HG03064 (cell line): ENCODE measurements at regions not wholly inside any gene's neighbourhood (a gene's known extent, or its start where the extent isn't known, plus 50 kb on each side); places are given as distances from the start of the nearest gene placed in this dataset.

Experiments
- ATAC-seq: cut with Tn5 transposase; IDR thresholded peaks from one replicate; pipeline ENCODE4 v1.9.1; 2021; ENCODE audit warnings: low read depth; ENCODE audit not compliant: unreplicated experiment

GRCh38 chr4:54541426-54542118 is 116.2 kb upstream of the KIT start:
- no peak for ATAC-seq

GRCh38 chr4:54542119-54542438 is 115.7 kb upstream of the KIT start:
- ATAC-seq: no peak

DNA sequence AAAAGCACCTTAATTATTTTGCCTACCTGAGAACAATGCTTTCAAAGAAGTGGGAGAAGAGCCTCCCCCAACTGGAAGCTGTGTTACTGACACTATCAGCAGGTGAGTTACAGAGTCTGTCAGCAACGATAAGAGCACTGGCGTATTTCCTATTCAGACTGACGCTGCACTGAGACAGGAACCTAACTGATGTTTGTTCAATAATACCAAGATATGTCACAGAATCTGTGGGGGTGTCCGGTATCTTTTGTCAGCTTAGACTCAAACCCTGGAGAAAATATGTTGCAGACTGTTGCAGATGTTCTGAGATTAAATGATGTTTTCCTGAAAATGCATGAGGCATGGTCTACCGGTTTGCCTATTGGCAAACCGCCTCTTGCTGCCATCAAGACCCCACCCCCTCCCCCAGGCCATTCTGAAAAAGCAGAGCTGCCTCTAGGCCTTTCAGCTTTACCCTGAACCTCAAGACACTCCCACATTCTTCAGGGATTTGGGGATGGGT is 115.2 kb upstream of the KIT start:
- ATAC-seq: no peak

GRCh38 chr4:54543088-54543795 is 114.5 kb upstream of the KIT start:
- ATAC-seq: no peak

GRCh38 chr4:54545663-54546424 is 111.9 kb upstream of the KIT start:
- ATAC-seq: no peak

- peak; percentile 85 for ATAC-seq
Observed at GRCh38 chr4:54547299-54548097, 110.3 kb upstream of the KIT start.

GRCh38 chr4:54548098-54548620 is 109.6 kb upstream of the KIT start:
- peak; percentile 14 for ATAC-seq

- ATAC-seq: no peak
Observed at GRCh38 chr4:54548831-54549460, 108.8 kb upstream of the KIT start.

GRCh38 chr4:54550395-54551171 is 107.2 kb upstream of the KIT start:
- ATAC-seq: no peak

DNA sequence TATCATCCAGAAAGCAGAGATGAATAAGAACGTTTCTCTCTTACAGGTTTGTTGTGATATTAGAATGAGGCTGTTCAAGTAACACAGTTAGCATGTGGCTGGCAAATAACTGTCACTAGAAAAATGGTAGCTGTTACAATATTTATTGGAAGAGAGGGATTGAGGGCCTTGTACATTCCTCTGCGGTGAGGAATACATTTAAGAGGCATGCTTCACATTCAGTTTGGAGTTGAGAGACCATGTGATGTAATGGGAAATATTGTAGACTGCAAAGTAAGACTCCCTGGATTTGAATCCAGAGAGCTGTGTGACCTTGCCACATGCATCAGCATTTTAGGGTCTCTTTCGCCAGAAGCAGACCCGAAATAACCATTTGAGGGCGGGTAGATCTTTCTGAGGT is 104.8 kb upstream of the KIT start:
- no peak for ATAC-seq

DNA sequence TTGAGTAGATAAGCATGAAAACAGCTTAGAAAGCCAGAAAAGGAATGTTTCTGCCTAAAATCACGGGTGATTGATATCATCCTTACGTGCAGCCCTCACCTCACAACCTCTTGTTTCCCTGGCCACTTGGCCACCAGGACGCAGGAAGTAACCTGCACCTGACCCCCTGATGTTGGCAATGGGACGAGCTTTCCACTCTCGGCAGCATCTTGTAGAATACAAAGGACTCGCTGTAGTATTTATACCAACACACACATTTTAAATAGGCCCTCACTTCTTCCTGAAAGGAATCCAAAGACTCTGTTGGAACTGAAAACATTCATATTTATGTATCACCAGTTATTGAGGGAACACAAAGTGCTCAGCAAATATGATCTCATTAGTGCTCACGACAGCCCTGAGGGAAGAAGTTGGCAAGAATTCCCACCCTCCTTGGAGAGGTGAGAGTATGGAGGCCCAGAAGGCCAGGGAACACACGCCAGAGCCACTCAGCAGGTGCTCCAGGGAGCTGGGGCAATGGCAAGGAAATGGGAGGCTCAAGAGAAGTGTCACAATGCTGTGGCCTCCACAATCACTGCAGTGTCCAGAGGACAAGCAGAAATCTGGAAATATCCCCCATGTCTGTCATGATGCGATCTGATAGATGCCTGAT is 103.3 kb upstream of the KIT start:
- ATAC-seq: no peak

- no peak for ATAC-seq
Observed at GRCh38 chr4:54556051-54556450, 101.7 kb upstream of the KIT start.

- no peak for ATAC-seq
Observed at GRCh38 chr4:54556587-54556986, 101.2 kb upstream of the KIT start.

DNA sequence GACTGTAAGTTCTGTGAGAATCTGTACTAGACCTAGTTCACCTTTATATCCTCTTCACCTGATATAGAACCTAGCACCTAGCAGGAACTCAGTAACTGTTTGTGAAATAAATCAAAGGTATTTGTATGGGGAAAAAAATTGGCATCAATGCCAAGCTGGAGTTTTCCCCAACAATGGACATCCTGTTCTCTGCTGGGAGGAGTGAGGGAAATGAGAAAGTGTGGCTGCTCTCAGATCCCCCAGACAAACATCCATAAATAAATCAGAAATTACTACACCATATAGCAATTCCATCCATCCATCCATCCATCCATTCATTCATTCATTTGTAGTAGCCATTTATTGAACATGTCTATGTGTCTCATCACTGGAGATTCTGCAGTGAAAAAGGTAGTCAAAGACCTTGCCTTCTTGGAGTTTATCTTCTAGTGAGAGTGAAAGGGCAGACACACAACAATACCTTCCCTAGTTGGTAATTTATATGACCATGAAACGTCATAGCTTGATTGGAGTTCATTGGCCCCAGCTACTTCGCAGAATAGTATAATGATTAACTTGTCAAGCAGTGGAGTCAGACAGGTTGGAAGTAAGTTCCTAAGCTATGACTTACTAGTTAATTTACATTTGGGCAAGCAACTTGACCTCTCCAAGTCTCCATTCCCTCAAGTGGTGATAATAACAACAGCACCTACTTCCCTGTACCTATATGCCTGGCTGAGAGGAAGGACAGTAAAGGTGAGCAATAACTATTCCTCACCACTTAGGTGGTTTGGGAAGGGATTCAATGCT is 98.7 kb upstream of the KIT start:
- no peak for ATAC-seq

DNA sequence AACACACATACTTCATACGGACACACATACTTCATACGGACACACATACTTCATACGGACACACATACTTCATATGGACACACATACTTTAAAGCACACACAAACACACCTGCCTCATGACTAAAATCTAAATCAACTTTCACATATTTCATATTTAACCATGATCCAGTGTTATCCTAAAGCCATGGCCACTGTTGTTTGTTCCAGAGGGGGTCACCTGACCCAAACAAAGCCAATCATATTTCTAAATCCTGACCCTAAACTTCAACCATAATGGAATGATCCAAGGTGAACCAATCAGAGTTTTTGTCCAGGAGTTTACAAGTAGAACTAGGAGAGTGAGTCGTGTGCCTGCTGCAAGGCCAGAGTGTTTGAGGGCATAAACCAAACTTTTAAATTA is 97.2 kb upstream of the KIT start:
- ATAC-seq: no peak

GRCh38 chr4:54561940-54562339 is 95.8 kb upstream of the KIT start:
- no peak for ATAC-seq

- no peak for ATAC-seq
Observed at GRCh38 chr4:54566608-54567007, 91.1 kb upstream of the KIT start.

GRCh38 chr4:54567327-54567726 is 90.4 kb upstream of the KIT start:
- no peak for ATAC-seq
